OCI-LY1 (cell line): ENCODE measurements at regions not wholly inside any gene's neighbourhood (a gene's known extent, or its start where the extent isn't known, plus 50 kb on each side); places are given as distances from the start of the nearest gene placed in this dataset.

ENCODE experiments used
- H2AFZ ChIP-seq: fragments of 200-600 bp; sonication (generic), shearing (Covaris generic); 2 replicates; pipeline ENCODE4 v1.6.0; 2014; ENCODE audit warnings: antibody characterized with exemption, mild to moderate bottlenecking, low read length
- H3F3A ChIP-seq: fragments of 200-600 bp; sonication (generic), shearing (Covaris generic); 2 replicates; pipeline ENCODE4 v1.6.0; 2014; ENCODE audit warnings: mild to moderate bottlenecking, antibody characterized with exemption, low read length, moderate library complexity; ENCODE audit not compliant: insufficient read depth
- H3K27ac ChIP-seq: fragments of 200-600 bp; sonication (generic); 2 replicates; pipeline ENCODE4 v1.5.1; 2014; ENCODE audit warnings: low read length, mixed run types, mild to moderate bottlenecking, low read depth; ENCODE audit not compliant: poor library complexity, severe bottlenecking
- H3K27me3 ChIP-seq: fragments of 200-600 bp; sonication (generic); 2 replicates; pipeline ENCODE4 v1.6.0; 2014; ENCODE audit warnings: antibody characterized with exemption, mild to moderate bottlenecking, low read length, moderate library complexity; ENCODE audit not compliant: insufficient read depth
- H3K36me3 ChIP-seq: fragments of 200-600 bp; sonication (generic); 2 replicates; pipeline ENCODE4 v1.6.1; 2014; ENCODE audit warnings: mild to moderate bottlenecking, antibody characterized with exemption, low read length, moderate library complexity, mixed read lengths; ENCODE audit not compliant: insufficient read depth
- H3K4me1 ChIP-seq: fragments of 200-600 bp; sonication (generic); 2 replicates; pipeline ENCODE4 v1.5.1; 2014; ENCODE audit warnings: mild to moderate bottlenecking, low read length, moderate library complexity; ENCODE audit not compliant: insufficient read depth, severe bottlenecking
- H3K4me2 ChIP-seq: fragments of 200-600 bp; sonication (generic), shearing (Covaris generic); 2 replicates; pipeline ENCODE4 v1.6.1; 2014; ENCODE audit warnings: low read length
- H3K4me3 ChIP-seq: fragments of 200-600 bp; sonication (generic); 2 replicates; pipeline ENCODE4 v1.5.1; 2014; ENCODE audit warnings: low read length, low read depth, mild to moderate bottlenecking, mixed read lengths; ENCODE audit not compliant: poor library complexity, severe bottlenecking
- H3K79me2 ChIP-seq: fragments of 200-600 bp; shearing (Covaris generic); 2 replicates; pipeline ENCODE4 v1.6.1; 2016; ENCODE audit warnings: mixed run types, low read length, mixed read lengths; ENCODE audit not compliant: insufficient read depth
- H3K9ac ChIP-seq: fragments of 200-600 bp; sonication (generic), shearing (Covaris generic); 2 replicates; pipeline ENCODE4 v1.6.1; 2014; ENCODE audit warnings: mild to moderate bottlenecking, low read length, mixed read lengths
- H3K9me2 ChIP-seq: fragments of 200-600 bp; sonication (generic), shearing (Covaris generic); 2 replicates; pipeline ENCODE4 v1.6.1; 2014; ENCODE audit warnings: low read depth, mild to moderate bottlenecking, low read length, mixed read lengths
- H3K9me3 ChIP-seq: fragments of 200-600 bp; shearing (Covaris generic); 2 replicates; pipeline ENCODE4 v1.6.1; 2014; ENCODE audit warnings: low read length, mixed read lengths
- H4K20me1 ChIP-seq: fragments of 200-600 bp; sonication (generic), shearing (Covaris generic); 2 replicates; pipeline ENCODE4 v1.6.0; 2016; ENCODE audit warnings: mild to moderate bottlenecking, low read length; ENCODE audit not compliant: insufficient read depth
- EZH2 ChIP-seq: fragments of 200-600 bp; sonication (generic), shearing (Covaris generic); IDR thresholded peaks from 2 replicates; pipeline ENCODE4 v1.8.0; 2017; ENCODE audit warnings: borderline replicate concordance, mixed run types, mild to moderate bottlenecking, antibody characterized with exemption, low read length, moderate library complexity, mixed read lengths
- TF ChIP-seq, protein P1 (sequence below): fragments of 200-600 bp; sonication (generic), shearing (Covaris generic); IDR thresholded peaks from 2 replicates; pipeline ENCODE4 v1.5.1; 2017; ENCODE audit warnings: mild to moderate bottlenecking, antibody characterized with exemption, low read length, moderate library complexity, mixed read lengths

DNA sequence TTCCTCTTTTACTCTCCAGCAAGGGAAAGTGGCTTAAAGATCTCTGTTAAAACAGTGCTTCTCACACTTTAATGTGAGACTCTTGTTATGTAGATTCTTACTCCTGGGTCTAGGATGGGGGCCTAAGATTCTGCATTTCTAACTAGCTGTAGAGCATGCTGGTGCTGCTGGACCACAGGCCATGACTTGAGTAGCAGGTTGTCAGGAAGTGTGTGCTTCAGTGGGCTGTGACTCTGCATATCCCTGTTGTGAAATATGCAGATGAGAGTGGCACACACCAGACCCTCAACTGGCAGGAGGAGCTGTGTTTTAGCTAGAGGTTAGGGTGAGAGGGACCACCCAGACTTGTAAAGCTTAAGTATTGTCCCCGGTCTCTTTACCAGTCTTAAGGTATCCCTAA lies 191.1 kb upstream of the DMRT1 start:
- Histone ChIP-seq H3F3A (no peaks in the 10 kb centered on the region), H3K27me3 (no peaks in the 10 kb centered on the region), H3K4me1 (peaks cover 68% of the 10 kb centered on the region), H2AFZ (no peak overlapping the region), H3K36me3 (no peaks in the 10 kb centered on the region), H4K20me1 (no peaks in the 10 kb centered on the region), H3K79me2 (no peaks in the 10 kb centered on the region), H3K4me3 (peak overlapping the region; percentile 45), H3K9ac (peak overlapping the region; percentile 30; the same call in 1 of the 2 replicates), H3K9me2 (no peaks in the 10 kb centered on the region), H3K9me3 (no peaks in the 10 kb centered on the region), H3K4me2 (peak overlapping the region; percentile 75), H3K27ac (peak overlapping the region; percentile 63)
- TF ChIP-seq EZH2: no peak

DNA sequence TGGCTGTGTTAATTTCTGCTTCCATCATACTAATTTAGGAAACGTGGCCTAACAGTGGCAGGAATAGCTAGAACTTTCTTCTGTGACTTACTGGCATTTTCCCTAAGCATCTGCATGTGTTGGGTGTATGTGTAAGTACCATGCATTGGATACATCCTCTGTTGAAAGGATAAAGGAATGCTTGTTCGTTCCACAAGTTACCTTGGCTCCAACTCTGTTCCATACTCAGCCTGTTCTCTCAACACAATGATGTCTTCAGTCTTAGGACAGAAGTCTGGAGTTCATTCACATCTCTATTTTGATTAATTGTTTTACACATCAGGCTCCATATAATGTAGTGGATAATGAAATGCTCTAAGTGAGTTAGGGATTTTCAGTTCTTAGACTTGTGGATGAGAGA lies 190.1 kb upstream of the DMRT1 start:
- no peak overlapping the region for H3K4me3 ChIP-seq
- H3K79me2 ChIP-seq: no peaks in the 10 kb centered on the region
- H2AFZ ChIP-seq: no peak overlapping the region

DNA sequence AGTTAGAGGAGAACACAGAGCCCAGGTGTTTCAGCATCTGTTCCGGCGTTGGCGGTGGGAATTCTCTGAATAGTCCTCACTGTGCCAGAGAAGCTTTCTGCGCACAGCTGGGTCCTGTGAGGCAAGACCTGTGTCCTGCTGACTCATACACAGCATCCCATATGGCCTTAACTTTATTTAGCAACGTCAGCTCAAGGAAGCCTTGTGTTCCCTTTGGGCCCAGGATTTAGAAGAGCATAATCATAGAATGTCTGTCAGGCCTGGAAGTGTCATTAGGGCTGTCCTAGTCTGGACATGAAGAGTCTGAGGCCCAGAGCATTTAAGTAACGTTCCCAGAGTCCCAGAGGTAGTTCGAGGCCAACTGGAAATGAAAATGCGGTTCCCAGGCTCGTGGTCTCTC lies 188.6 kb upstream of the DMRT1 start:
- Histone ChIP-seq H3K4me2 (no peak overlapping the region), H3K4me1 (peaks cover 68% of the 10 kb centered on the region), H3K27ac (no peak overlapping the region), H2AFZ (no peak overlapping the region), H3K4me3 (no peak overlapping the region), H3K36me3 (no peaks in the 10 kb centered on the region), H3F3A (no peaks in the 10 kb centered on the region), H3K9ac (no peak overlapping the region), H3K27me3 (no peaks in the 10 kb centered on the region), H4K20me1 (no peaks in the 10 kb centered on the region), H3K9me3 (no peaks in the 10 kb centered on the region), H3K9me2 (no peaks in the 10 kb centered on the region), H3K79me2 (no peaks in the 10 kb centered on the region)
- TF ChIP-seq EZH2: no peak
- TF ChIP-seq, protein P1, sequence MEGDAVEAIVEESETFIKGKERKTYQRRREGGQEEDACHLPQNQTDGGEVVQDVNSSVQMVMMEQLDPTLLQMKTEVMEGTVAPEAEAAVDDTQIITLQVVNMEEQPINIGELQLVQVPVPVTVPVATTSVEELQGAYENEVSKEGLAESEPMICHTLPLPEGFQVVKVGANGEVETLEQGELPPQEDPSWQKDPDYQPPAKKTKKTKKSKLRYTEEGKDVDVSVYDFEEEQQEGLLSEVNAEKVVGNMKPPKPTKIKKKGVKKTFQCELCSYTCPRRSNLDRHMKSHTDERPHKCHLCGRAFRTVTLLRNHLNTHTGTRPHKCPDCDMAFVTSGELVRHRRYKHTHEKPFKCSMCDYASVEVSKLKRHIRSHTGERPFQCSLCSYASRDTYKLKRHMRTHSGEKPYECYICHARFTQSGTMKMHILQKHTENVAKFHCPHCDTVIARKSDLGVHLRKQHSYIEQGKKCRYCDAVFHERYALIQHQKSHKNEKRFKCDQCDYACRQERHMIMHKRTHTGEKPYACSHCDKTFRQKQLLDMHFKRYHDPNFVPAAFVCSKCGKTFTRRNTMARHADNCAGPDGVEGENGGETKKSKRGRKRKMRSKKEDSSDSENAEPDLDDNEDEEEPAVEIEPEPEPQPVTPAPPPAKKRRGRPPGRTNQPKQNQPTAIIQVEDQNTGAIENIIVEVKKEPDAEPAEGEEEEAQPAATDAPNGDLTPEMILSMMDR: no peak

More for the DNA sequence above, 190.1 kb upstream of the DMRT1 start:
- Histone ChIP-seq H3K9me2 (no peaks in the 10 kb centered on the region), H3K9me3 (no peaks in the 10 kb centered on the region), H3K27me3 (no peaks in the 10 kb centered on the region), H3K4me1 (peaks cover 69% of the 10 kb centered on the region), H3K9ac (no peak overlapping the region), H3K36me3 (no peaks in the 10 kb centered on the region), H3K27ac (no peak overlapping the region), H3F3A (no peaks in the 10 kb centered on the region), H3K4me2 (no peak overlapping the region), H4K20me1 (no peaks in the 10 kb centered on the region)
- TF ChIP-seq EZH2: no peak
- TF ChIP-seq, protein P1: no peak

DNA sequence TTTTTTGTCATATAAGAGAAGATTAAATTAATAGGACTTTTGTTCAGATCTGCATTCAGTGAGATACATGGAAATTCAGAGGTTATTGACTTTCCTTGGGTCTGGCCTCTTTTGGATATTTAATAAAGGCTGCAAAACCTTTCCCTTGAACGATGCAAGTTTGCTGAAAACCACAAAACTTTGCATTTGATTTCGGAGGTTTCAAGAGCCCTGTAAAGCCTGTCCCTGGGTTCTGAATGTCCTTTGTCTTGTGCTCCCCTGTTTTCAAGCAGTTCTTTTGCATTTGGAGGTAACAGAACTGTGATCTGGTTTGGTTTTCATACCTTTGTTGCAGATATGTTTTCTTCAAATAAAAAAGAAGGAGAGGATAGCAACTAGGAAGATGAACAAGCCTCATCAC lies 188.1 kb upstream of the DMRT1 start:
- no peaks in the 10 kb centered on the region for H3K79me2 ChIP-seq
- no peak overlapping the region for H3K9ac ChIP-seq
- no peaks in the 10 kb centered on the region for H3F3A ChIP-seq
- H3K4me3 ChIP-seq: no peak overlapping the region
- no peaks in the 10 kb centered on the region for H3K27me3 ChIP-seq
- no peaks in the 10 kb centered on the region for H3K9me2 ChIP-seq
- no peak overlapping the region for H3K4me2 ChIP-seq
- H3K9me3 ChIP-seq: no peaks in the 10 kb centered on the region
- no peaks in the 10 kb centered on the region for H4K20me1 ChIP-seq
- H2AFZ ChIP-seq: no peak overlapping the region
- TF ChIP-seq, protein P1: no peak
- TF ChIP-seq EZH2: no peak
- peaks cover 63% of the 10 kb centered on the region for H3K4me1 ChIP-seq
- no peaks in the 10 kb centered on the region for H3K36me3 ChIP-seq
- H3K27ac ChIP-seq: no peak overlapping the region
